HG03469 (cell line): ENCODE measurements at regions not wholly inside any gene's neighbourhood (a gene's known extent, or its start where the extent isn't known, plus 50 kb on each side); places are given as distances from the start of the nearest gene placed in this dataset.

ENCODE experiments used
- ATAC-seq: cut with Tn5 transposase; IDR thresholded peaks from one replicate; pipeline ENCODE4 v1.9.1; 2021; ENCODE audit warnings: mild to moderate bottlenecking, moderate library complexity, moderate number of reproducible peaks; ENCODE audit not compliant: unreplicated experiment

DNA sequence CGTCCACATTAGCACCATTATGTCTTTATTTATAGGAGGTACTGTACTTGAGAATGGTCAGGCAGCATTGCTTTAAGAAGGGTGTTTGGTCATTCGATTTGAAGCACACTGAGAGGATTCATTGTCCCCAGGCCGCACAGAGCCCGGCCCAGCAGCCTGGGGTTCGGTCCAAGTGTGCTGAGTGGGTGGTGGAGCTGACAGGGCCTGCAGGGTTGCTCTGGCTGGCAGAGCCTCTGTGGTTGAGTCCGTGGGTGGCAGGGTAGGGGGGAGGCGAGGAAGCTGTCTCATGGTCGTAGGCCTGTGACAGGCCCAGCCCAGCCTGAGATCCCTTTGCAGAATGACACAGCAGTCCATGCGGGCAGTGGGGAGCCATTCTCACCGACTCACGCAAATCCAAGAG, 227.7 kb upstream of the TOPAZ1 start:
- ATAC-seq, result no peak

DNA sequence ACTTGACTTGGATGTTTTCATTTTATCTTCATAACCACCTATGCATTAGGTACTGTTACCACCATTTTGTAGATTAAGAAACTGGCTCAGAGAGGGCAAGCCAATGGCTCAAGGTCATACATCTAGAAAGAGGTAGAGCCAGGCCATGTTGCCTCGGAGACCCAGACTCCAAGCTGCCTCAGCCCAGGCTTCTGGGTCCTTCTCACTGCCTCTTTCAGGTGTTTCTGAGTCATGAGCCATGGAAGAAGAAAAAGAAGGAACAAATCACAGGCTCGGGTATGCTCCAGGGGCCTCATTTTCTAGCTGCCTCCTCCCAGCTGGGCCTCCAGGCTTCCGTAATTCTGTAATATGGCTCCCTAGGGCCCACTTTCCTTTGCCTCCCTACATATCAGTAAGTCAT, 226.5 kb upstream of the TOPAZ1 start:
- ATAC-seq, result no peak

DNA sequence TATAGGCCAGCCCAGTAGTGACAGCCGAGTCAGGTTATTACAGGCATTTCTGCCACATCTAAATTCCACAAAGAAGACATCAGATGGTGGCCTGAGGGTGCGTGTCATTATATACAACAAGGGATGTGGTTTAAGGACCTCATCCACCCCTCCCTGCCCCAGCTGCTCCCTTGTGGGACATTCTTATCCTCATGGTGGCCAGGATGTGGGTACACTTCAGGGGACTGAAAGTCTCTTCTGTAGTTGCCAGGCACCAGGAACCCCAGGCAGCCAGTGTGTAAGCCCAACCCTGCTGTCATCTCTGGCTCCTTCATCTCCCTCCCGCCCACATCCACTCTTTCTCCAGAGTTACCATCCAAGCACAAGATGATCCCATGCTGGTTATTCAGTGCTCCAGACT, 224.9 kb upstream of the TOPAZ1 start:
- ATAC-seq, result no peak

DNA sequence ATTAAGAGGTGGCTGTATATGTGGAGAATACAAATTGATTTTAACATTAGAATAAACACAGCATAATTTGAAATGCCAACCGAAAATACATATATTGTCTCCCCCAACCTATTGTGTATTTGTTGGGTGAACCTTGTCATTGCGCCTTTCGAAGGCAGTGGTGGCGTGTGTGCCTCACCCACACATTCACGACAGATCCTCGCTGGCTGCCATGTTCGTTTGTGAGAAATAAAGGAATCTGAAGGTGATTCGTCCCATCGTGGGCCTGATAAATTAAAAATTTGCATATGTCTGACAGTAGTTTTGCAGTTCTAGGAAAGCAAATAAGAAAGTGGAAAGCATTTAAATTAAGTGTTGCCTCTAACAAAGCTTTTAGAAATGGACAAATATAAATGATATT, 222.8 kb upstream of the TOPAZ1 start:
- no peak for ATAC-seq

DNA sequence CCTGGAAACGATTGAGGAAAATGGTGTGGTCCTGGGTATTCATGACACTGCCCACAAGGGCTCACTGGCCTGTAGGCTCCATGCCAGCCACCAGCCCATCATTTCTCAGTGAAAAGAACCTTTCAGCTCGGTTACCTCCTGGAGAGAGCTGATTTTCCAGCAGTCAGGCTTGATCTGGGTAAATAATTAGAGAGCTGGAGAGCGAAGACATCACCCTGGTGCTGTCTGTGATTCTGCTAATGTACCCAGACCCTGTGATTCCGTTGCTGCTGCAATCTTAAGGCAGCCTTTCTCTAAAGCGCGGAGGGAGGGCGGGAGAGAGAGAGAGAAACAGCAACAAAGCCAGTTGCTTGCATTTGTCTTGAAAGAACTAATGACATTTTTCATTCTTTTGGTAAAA, 221.9 kb upstream of the TOPAZ1 start:
- ATAC-seq, result no peak

DNA sequence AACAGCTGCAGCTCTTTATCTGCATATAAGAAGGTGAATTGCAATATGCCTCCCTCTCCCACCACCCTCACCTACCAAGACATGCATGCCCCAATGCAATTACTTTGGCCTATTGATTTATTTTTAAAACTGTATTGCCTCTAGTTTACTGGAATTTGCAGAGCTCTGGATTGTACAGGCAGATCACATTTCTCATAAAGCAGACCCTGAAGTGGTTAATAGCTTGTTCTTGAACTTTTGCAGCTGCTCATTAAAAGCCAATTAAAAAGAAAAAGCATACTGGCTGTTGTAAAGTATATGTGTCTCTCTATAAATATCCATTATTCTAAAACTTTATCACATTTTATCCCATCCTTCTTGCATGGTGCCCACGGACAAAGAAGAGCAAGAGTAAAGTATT, 221.5 kb upstream of the TOPAZ1 start:
- ATAC-seq, result no peak

DNA sequence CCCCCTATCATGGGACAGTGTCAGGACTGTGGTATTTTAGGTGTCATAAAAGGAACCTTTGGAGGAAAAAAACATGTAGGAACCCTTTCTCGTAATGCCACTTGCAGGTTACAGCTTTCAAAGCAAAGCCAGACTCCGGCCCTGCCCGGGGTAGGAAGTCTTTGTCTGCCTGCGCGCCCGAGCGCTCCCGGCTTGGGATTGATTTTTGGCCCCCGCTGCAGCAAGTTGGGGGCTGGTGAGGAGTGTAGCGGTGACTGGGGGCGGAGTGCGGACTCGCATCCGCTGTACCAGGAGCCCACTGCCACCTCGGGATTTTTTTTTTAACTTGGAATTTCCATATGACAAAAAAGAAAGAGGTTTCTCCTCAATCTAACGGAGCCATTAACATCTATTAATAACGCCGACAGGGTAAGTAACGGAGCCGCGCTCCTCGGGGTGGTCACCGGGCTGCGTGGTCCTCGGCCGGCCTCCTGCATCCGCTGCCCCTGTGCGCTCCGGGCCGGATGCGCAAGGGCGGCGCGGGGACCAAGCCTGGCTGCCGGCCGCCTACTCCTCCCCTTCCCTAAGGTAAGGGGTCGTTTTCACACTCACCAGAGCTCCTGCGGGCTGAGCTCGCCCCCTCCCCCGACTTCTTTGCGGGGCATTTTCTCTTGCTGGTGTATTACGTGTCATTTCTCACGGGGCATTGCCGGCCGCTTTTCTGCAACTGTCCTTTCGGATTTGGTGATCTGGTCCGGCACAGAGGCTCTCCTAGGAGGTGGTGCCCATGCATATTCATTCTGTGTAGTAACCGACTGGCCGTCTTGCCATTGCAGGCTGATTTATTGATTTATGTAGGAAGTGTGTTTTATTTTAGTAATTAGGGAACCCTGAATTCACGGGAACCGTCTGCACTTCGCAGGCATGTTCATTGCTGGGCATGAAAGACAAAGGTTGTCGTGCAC, 219.8 kb upstream of the TOPAZ1 start:
- no peak for ATAC-seq

DNA sequence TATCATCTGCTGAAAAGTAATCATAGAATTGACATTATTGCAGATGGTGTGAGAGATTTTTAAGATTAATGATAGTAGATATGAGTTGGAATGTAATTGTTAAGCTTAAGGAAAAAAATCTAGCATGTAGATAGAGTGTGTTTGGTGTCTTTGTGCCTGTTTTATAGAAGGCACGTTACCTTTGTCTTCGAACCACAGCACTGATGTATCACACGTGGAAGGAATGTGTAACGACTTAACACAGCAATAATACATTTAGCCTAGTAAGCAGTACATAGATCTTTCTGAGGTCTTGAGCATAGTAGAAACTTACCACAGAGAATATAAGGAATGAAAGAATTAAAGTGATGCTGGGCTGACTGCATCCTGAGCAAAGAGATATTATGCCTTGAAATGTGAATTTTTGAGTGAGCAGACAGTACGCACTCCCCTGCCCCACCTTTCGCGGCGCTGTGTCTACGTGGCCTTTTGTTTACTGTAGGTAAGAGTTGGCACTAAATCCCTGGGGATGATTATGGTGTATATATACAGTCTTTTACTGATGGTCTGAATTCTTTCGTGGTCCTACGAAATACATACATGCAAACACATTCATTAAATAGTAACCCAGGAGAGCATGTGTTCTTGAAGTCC, 217.6 kb upstream of the TOPAZ1 start:
- no peak for ATAC-seq

DNA sequence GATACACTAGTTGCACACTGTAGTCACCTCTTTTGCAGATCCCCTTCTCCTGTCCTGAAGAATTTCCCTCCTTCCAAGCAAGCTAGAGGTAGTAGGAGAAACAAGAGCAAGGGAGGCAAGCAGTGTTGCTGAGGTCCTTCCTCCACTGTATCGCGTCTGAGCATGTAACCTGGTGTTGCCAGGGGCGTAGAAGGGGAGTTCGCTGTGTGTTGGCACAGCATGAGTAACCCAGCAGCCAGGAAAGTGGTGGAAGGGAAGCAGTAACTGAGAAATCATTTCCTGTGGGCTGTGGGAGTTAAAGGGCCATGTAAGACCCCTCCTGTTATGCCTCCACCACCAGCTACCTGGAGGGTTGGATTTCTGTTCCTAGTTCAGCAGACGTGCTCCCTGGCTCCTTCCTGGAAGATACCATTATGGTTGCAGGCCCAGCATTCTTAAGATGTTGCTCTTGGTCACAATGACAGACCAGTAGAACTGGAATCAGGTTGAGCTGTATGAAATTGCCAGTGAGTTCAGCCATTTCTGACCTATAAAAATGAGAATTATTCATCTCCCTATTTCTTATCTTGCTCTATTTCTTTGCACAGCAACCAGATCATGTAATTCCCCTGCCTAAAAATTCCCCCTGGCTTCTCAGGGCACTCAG, 215.3 kb upstream of the TOPAZ1 start:
- ATAC-seq, result no peak

DNA sequence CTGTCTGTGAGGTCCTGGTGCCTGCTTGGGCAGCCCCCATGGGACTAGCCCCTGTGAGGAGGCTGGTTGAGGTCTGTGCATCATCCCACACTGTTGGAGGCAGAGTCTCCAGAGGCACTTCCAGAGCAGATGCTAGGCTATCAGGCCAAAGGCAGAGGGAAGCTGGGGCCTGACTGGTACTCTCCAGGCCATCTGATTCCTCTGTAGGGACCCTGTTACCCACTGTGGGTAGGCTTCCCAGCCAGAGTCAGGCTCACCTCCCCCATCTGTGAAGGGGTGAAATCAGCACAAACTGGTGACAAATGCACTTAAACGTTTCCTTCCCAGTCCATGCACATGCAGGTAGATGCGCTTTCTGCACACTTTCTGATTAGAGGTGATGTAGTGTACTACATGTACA, 212.6 kb upstream of the TOPAZ1 start:
- ATAC-seq, result no peak

DNA sequence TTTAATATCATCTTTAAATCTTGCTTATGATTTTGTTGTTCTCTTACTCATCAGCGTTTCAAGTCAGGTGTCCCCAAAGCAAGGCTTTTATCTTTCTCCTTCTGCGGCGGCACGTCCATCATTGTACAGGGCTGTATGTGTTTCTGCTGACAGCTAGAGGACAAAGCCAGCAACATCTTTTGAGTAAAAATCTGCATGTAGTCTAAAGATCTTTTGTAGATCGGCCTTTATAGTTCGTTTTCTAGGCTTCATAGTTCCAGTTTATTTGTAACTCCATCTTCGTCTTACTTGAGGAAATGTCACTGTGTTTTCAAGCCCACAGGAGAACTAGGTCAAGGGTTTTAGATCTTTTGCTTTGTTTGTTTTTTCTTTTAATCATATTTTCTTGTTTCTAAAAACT, 211.4 kb upstream of the TOPAZ1 start:
- no peak for ATAC-seq

DNA sequence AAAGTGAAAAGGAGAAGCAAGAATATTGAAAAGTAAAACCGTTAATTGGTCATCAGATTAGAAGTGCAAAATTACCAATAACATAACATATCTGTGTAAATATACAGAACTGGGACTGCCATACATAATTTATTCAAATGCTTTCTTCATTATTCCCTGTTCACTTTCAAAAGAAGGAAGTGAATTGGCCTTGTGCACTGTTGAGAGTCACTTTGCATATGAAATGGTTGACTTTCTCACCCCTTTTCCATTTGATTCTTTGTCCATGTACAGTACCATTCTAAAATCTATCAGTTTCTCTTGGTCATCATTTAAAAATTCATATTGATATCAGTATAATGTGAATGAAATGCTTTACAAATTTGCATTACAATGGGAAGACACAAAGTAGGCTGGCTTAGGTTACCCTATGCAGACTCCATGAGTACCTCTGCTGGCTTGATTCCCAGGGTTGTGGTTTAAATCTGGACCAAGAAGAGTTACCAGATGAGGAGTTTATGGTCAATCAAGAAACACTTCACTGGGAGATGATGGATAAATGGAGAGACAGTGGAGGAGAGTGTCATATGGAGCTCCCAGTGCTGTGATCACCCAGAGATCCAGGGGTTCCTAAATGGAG, 210.9 kb upstream of the TOPAZ1 start:
- no peak for ATAC-seq

DNA sequence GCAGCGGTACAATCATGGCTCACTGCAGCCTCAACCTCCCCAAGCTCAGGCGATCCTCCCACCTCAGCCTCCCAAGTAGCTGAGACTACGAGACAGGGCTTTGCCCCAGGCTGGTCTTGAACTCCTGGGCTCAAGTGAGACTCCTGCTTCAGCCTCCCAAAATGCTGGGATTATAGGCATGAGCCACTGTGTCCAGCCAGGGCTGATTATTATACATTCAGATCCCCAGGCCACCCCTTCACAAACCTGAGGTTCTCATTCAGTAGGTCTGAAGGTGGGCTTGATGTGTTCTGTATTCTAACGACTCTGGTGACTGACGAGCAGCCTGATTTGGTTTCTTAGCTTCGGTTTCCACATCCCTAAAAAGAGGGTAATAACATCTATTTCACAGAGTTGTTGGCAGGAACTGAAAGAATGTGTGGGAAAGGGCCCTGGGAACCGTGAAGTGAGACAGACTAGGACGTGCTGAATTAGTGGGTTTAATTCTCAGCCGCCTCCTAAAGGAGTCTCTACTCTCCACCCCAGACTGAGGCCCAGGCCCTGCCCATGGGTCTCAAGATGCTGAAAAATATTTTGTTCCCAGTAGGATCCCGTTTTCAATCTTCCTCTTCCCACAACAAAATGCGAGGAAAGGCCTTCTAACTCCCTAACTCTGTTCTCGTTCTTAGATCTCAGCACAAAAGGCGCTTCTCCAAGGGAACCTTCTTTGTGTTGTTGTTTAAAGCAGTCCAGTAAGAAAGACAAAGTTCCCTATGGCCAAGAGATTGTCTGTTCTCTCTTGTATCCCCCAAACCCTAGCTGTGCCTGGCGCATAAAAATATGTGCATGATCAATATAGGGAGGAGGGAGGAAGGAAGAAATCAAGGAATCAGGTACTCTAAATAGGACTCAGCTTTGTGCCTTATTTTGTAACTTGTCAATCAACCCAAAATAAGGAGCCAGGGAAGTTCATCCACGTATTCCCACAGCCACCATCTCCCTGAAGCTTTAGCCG, 210.0 kb upstream of the TOPAZ1 start:
- no peak for ATAC-seq

DNA sequence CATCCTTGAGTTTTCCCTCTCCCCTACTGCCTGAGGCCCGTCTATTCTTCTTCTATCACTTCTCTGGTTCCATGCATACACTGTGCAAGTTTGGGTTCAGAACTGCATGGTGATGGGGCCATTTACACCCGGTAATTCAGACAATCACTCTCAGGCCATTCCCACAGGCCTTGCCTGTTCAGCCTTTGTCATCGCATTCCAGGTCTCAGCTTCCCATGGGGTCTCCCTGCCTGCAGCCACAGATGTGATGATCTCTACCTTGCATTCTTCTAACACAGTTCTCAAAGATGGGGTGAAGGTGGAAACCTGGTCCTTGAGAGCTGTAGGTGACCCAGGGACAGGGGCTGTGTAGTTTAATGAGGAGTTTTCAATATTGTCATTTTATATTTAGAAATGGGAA, 209.2 kb upstream of the TOPAZ1 start:
- no peak for ATAC-seq

DNA sequence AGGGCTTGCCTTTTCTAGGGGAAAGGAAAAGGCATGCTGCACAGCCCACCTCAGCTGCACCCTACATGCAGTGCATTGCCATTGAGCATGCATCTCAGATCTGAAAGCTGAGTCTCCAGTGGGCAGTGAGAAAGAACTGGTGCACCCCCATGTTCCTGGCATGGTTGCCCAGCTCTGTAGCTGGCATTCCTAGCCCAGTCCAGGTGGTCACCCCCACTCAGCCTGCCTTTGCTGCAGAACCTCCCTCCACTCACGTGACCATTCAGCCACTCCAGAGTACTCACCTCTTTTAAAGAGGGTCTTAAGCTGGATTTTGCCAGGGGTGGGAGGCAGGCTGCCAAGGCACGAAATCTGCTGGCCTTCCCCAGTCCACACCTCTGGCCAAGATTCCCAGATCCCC, 208.6 kb upstream of the TOPAZ1 start:
- no peak for ATAC-seq

DNA sequence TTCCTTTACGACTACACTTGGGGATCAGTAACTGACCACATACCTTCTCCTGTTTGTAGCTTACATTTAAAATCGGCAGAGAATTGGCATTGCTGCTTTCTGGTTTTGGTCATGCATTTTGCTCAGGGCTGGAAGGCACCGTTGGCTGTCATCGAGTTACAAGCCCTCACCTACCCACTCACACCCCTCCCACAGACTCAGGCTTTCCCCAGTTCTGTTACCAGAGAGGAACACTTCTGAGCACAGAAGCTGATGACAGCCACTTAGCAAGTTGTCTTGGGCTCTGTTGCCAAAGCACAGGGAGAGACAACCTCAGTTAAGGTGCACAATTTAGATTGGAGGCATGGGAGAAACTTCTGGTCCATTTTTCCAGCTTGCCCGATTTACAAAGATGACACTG, 204.8 kb upstream of the TOPAZ1 start:
- no peak for ATAC-seq

DNA sequence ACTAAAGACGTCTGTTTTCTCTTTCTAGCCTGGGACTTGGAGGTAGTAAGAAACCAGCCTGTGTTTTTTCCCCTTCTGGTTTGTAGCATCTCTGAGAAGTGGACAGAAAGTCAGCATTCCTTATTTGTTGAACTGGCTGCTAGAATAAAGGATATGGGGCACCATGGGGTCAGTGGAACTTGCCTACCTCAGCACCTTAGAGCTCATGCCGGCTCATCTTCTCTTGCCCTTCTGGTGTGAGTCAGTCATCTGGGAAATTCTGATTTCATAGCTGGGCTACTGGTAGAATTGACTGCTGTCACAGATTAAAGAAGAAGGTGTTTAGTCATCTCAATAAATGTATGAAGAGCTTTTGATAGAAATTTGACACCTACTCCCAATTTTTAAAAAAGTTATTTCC, 202.7 kb upstream of the TOPAZ1 start:
- no peak for ATAC-seq

DNA sequence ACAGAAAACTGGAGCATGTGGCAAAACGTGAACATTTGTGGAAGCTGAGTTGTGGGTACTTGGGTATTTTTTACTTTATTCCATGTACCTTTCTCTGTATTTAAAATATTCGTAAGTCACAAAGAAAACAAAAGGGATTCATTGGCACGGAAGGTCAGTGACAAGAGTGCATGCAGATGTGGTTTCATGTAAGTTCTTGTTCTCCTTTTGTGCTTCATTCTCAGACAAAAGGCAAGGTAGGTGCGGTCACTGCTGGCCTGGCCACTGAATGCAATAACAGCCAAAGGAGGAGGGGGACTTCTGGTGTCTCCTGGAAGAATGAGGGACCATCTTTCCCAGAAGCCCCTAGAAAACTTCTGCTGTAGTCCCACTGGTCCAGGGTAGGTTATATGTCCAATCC, 200.0 kb upstream of the TOPAZ1 start:
- ATAC-seq, result no peak

DNA sequence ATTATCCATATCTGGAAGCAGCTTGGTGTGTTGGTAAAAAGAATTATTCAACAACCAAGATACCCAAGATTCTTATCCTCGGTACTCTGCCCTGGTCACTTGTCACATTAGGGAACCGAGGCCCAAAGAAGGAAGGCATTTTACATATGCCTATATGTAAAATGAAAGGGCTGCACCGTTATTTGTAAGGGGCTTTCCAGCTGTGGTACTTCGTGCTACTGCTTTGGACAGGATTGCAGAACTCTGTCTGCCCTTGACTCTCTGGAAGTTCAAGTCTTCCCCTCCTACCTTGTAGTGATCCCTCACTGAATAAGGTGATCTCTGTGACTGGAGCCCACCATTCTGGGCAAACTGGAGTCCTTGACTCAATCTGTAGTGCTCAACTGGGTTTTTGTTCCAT, 198.9 kb upstream of the TOPAZ1 start:
- no peak for ATAC-seq
